Loucy (cell line): ENCODE measurements at regions not wholly inside any gene's neighbourhood (a gene's known extent, or its start where the extent isn't known, plus 50 kb on each side); places are given as distances from the start of the nearest gene placed in this dataset.

Source experiments
- CTCF ChIP-seq: fragments of 200-600 bp; sonication (generic); conservative IDR thresholded peaks from 2 replicates; pipeline ENCODE4 v1.5.1; 2014; ENCODE audit warnings: mild to moderate bottlenecking, antibody characterized with exemption, low read length
- EZH2phosphoT487 ChIP-seq: fragments of 200-600 bp; IDR thresholded peaks from 2 replicates; pipeline ENCODE4 v1.6.1; 2018; ENCODE audit warnings: antibody characterized with exemption, mild to moderate bottlenecking, moderate library complexity, borderline replicate concordance

- TF ChIP-seq CTCF (no peak), EZH2phosphoT487 (no peak)
These were observed 541.7 kb downstream of the MTRR start for GRCh38 chr5:8410618-8411017.
